22Rv1 (cell line): ENCODE measurements at regions not wholly inside any gene's neighbourhood (a gene's known extent, or its start where the extent isn't known, plus 50 kb on each side); places are given as distances from the start of the nearest gene placed in this dataset.
A peak's percentile ranks its signal among the peaks of the same experiment; 100 is the strongest.

ENCODE experiments used
- CTCF ChIP-seq: fragments of 450-650 bp; IDR thresholded peaks from 2 replicates; pipeline ENCODE4 v1.5.1; 2017; ENCODE audit warnings: mild to moderate bottlenecking
- ZFX ChIP-seq: fragments of 450-650 bp; IDR thresholded peaks from 2 replicates; pipeline ENCODE4 v1.6.1; 2017; ENCODE audit warnings: antibody characterized with exemption, borderline replicate concordance

GRCh38 chr7:42493436-42494198 lies 256.6 kb upstream of the GLI3 start:
- peak; percentile 15; the same call in 1 of the 2 replicates for TF ChIP-seq CTCF
- no peak for TF ChIP-seq ZFX
